Hematopoietic multipotent progenitor cell treated with erythropoietin and hydrocortisone succinate and interleukin-3 and kit ligand, for 8 days (in vitro differentiated cells): ENCODE measurements at regions not wholly inside any gene's neighbourhood (a gene's known extent, or its start where the extent isn't known, plus 50 kb on each side); places are given as distances from the start of the nearest gene placed in this dataset.

Source experiments
- DNase-seq: peaks from one replicate; pipeline ENCODE4 v3.0.0-alpha.2; 2015

DNA sequence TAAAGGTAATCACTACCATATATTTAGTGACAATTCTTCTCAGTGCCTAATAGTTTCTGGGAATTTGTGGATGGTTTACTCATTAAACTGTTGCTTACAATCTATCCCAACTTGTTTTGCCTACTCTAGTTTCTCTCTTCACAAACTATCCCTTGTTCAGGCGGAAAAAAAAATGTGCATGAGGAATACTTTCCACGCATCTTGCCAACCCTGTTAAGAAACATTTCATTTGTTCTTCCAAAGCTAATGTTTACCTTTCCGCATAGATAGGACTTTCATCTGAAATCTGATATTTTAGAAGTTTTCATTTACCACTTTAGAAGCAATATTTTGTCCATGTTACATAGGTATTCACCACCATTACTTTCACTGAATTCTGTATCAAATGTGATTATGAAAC lies 191.9 kb downstream of the MDFIC start:
- DNase-seq: no peak

DNA sequence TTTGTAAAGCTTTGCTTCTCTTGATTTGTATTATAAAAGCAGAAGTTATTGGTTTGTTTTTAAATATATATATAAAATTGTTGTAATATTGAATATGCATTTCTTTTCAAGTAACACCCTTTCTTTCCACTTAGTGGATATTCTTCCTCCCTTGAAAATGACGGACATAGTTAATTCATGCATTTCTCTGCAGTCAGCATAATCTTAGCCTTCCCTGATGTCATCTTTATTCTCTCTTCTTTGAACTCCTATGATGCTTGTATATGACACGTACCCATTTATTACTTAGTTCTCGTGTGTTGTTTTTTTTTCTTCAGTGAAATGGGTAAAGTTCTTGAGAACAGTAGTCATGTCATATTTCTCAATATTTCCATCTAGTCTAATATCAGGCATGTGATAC lies 191.2 kb downstream of the MDFIC start:
- DNase-seq: no peak

DNA sequence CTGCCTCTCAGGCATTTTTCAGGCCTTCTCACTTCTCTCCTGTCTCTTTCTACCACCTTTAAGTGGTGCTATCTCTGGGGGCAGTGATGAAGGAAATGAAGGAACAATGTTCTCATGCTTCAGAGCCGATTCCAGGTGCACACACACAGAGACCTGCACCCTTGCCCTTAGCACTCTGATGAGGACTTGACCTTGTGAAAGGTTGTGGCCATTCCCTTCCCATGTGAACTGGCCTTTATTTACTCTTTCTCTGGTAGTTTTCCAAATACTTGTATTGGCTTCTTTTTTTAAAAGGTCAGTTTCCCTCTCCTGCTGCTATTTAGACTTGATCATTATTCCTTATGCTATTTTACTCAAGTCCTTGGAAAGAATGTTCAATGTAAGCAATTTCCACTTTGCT lies 188.6 kb downstream of the MDFIC start:
- no peak for DNase-seq

DNA sequence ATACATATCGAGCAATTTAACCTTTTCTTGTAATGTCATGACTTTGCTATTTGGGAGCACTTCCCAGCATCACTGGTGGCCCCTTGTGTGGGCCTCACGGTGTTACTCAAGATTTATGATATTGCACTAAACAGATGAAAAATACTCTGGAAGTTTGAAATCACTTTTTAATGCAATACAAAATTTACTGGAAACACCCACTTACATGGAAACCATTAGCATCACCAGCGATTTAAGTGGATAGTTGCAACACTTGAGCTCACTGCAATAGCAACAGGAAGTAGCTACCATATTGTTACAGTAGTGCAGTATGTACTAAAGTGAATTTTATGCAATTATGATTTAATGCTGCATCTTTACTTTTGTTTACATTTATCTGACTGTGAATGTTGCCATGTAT lies 184.4 kb downstream of the MDFIC start:
- no peak for DNase-seq

DNA sequence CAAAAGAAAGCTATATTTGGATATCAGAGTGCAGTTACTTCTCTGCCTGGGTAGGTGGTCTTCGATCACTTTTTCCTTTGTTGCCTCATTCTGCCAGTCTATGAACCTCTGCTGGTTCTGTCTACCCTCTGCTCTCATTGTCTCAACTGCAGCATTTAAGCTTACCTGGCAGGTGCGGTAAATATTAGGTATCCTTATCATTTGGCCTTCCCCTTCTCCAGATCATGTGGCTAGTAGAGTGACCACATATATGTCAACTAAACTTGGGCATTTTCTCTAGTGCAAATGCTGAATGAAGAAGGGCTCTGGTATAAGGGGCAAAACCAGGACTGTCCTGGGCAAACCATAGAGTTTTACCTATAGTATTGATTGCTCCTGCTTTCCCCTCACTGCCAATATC lies 180.8 kb downstream of the MDFIC start:
- DNase-seq: no peak

DNA sequence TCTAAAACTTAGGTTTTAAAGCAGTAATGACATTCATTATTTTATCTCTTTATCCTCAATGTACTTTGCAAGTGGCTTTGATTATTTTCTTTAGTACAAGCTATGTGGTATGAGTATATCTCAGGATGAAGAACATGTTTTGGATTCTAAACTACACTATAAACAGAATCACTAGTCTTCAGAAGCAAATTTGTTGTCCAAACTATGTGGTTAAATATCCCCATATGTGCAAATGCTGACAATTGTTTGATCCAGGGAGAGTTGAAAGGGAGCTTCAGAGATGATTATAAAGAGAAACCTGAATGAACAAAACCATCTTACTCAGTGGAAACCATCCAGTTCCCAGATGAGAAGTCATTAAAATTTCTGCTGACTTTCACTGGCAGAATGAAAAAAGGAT lies 179.3 kb downstream of the MDFIC start:
- DNase-seq: no peak

DNA sequence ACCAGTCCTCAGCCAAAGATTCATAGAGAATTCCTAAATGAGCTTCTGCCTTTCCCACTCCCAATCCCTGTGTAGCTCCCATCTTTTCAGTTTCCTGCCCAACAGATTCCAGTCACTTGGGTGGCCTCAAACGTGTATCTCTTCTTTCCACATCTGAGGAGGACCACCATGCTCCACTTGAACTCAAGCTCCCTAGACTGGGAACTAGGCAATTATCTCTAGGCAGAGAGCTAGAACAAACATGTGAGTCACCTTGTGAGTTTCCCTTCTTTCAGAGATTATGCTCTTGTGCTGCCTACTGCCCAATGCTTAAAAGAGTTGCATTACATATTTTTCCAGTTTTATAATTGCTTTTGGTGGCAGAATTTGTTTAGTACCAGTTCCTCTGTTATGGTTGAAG lies 178.0 kb downstream of the MDFIC start:
- DNase-seq: no peak

DNA sequence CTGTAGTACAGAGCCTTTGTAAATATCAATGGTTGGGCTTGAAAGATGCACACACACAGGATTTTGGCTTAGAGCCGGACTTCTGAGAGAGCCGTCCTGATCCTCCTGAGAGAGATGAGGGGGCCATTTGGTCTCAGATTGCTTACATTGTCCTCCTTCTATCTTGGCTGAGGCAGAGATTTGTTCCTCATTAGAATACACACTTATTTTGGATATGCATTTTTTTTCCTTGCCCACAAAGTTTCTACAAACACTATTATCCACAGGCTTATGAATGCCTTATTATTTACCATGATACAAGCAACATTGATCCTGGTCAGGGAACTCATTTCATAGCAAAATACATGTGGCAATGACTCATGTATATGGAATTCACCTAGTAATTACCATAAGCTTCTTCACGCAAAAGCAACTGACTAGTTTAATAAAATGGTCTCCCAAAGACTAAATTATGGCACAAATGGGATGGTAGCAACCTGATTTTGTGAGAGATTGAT lies 175.3 kb downstream of the MDFIC start:
- DNase-seq: no peak

DNA sequence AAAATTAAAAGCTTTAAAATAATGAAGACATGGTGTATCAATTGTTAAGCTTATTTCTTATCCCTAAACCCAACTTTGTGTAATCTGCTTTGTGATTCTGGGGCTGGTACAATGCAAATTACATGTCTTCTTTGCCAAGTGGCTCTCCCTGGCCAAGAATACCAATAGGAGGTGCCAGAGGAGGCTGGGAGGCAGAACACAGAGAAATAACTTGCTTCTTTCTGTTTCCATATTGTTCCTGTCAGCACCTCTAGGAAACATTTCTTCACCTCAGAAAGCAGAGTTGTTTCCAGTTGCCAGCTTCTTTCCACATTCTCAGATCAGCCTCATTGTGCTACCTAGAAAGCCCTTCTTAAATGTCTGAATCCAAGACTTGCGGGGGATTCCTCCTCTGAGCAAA lies 174.4 kb downstream of the MDFIC start:
- DNase-seq: no peak

DNA sequence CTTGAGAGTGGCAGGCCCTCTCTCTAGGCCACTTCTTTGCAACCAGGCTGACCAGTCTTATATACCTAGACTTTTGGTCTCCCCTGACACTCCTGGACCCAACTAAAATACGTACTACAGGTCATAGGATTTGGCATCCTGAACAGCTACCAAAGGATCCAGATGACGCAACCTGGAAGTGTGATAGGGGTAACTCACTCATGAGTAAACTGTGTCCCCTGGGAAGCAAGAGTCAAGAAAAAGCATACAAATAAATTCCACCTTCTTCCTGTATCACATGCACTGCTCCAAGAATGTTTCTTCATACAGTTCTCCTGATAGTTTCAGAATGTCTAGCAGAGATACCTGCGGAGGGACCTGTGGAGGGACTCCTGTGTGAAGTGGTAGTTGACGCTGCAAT lies 172.3 kb downstream of the MDFIC start:
- DNase-seq: no peak

DNA sequence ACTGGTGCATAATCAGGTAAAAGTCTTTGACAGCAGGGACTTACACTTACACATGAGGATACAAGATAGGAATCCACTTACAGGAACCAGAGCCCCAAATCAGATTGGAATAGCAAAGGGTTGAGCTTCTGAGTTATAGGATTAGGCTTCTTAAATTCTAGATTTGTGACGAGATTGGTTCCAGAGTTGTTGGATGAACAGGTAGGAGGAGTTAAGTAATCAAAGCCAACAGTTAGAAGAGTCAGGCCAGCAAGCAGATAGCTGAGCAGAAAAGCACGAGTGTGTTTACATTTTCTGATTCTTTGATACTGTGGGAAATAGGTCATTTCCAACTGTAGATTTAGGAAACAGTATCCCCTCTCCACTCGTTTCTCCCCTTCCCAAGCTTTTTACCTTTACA lies 167.0 kb downstream of the MDFIC start:
- DNase-seq: no peak

DNA sequence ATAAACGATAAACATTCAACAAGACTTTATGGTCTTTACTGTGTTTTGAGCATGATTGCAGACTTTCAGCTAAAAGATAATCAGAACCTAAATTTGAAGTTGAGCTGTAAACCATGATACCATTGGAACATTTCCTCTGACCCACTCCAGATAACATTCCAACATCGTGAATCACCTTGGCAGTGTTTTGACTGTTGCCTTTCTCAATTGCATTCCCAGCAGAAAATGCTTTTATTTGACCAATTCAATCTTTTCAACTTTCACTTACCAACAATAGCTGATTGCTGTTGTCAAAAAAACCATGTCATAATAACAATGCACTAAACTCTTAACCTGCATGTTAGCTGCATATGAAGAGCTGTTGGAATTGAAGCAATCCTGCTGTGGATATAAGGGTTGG lies 165.5 kb downstream of the MDFIC start:
- no peak for DNase-seq

DNA sequence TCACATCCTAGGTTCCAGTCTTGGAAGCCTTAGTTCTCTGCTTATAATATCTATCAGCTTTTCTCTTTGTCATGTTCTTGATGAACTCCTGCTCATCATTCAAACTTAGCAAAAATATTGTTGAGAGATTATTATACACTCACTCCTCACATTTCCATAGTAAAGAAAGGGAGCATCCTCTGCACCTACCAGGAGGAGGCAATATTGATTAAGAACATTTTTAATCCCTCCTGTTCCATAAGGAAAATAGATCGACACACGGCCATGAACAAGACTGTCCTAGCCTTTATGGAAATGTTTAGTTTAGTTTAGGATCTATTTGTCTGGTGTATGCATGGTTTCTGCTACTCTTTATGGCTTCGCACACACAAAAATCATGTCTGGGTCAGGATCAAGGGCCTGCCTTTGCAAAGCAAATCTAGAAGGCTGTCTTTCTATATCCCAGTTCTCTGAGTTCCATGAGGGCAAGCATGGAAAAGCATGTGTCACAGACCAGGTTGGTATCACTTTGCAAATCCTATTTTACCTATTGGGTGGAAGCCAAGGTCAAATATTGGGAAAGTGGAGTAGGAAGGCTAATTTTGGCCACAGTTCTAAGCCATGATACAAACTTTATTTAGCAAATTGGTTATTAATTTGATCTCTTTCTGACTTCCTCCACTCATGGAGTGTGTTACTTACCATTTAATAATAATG lies 164.4 kb downstream of the MDFIC start:
- no peak for DNase-seq

DNA sequence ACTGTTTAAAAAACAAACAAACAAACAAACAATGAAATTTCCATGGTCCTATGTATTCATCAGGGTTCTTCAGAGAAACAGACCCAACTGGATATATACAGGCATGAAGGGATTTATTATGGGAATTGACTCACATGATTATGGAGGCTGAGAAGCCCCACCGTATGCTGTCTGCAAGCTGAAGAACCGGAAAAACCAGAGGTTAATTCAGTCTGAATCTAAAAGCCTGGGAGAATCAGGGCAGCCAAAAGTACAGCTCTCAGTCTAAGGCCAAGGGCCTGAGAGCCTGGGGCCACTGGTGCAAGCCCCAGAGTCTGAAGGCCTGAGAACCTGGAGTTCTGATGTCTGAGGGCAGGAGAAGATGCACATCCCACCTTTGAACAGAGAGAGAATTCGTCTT lies 163.5 kb downstream of the MDFIC start:
- no peak for DNase-seq

DNA sequence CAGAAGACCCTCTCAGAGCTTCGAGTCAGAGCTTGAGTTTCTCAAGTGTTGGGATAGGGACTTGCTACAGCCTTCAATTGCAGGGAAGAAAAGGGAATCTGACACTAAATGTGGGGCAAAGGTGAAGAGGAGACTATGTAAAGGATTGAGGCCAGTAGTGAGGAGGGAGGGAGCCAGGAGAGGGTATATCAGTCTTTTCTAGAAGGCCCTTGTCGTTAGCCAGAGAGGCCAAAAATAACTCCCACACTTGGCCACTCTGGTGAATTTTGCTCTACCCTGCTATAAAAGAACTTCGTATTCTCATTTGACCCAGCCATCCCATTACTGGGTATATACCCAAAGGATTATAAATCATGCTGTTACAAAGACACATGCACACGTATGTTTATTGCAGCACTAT lies 162.0 kb downstream of the MDFIC start:
- no peak for DNase-seq

DNA sequence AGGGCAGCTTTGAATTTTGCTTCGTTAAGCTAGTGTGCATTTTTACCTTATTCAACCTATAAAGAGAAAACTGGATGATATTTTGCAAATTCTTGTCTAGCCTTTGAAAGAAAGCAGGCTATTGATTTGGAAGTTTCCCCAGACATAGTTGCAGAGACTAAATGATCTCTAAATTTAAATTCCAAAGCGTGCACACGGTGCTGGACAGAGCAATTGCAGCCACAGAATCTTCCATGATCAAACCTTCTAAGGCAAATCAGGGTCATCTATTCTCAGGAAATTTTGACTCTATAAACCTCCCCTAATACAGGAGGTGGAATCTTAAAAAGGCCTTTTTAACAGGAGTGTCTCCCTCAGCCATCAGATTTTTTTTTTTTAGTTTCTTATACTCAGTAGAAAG lies 159.9 kb downstream of the MDFIC start:
- no peak for DNase-seq

DNA sequence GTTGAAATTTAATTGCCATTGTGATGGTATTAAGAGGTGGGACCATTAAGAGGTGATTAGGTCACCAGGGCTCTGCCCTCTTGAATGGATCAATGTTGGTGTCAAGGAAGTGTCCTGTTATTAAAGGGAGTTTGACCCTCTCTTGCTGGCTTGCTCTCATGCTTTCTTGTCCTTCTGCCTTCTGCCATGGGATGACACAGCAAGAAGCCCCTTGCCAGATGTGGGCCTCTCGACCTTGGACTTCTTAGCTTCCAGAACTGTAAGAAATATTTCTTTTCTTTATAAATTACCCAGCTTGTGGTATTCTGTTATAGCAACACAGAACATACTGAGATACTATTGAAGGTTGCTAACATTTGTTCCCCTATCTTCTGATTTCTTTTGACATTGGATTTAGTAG lies 157.0 kb downstream of the MDFIC start:
- no peak for DNase-seq

DNA sequence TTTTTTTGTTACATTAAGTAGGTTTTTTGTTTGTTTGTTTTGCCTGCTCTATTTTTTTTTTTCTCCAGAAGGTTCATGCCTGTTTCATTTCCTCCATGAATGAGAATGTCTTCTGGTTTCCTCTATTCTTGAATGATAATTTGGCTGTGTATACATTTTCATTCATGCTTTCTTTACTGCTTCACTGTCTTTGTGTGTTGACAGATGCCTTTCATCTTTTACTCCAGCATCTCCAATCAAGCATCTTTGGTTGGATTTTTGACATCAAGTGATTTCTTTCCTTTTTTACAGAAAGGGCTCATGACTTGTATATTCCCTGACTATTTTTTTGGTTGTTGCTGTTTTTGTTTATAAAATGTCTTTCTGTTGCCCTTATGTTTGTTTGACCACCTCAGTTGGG lies 156.5 kb downstream of the MDFIC start:
- no peak for DNase-seq

DNA sequence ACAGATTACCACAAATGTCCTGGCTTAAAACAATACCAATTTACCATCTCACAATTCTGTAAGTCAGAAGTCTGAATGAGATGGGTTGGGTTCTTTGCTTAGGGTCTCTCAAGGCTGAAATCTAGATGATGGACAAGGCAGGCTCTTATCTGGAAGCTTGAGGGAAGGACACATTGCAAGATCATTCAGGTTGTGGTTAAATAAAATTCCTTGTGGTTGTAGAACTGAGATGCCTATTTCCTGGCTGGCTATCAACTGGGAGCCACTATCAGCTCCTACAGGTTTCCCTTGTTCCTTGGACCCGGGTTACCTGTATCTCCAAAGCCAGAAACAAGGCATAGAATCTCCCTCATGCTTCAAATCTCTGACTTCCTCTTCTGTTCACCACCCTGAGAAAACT lies 148.4 kb downstream of the MDFIC start:
- DNase-seq: no peak
